NCI-H69 (cell line): ENCODE measurements at regions not wholly inside any gene's neighbourhood (a gene's known extent, or its start where the extent isn't known, plus 50 kb on each side); places are given as distances from the start of the nearest gene placed in this dataset.
"Not testable (repeated sequence)": the region's sequence is repeated elsewhere in the genome, so short reads cannot be mapped to it uniquely, and the experiment has no call there.

Experiments
- DNase-seq: peaks from one replicate; lab custom pipeline; 2025; lab: John Stamatoyannopoulos, UW

DNA sequence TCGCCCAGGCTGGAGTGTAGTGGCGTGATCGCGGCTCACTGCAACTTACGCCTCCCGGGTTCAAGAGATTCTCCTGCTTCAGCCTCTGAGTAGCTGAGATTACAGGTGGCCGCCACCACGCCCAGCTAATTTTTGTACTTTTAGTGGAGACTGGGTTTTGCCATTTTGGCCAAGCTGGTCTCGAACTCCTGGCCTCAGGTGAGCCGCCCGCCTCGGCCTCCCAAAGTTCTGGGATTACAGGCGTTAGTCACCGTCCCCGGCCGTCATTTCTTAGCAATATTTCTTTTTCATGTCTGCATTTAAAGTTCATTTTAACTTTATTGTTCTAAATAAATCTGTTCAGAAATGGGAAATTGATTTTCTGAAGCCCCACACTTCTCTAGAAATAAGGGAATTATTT lies 597.3 kb upstream of the DDX18 start:
- DNase-seq, result no peak

DNA sequence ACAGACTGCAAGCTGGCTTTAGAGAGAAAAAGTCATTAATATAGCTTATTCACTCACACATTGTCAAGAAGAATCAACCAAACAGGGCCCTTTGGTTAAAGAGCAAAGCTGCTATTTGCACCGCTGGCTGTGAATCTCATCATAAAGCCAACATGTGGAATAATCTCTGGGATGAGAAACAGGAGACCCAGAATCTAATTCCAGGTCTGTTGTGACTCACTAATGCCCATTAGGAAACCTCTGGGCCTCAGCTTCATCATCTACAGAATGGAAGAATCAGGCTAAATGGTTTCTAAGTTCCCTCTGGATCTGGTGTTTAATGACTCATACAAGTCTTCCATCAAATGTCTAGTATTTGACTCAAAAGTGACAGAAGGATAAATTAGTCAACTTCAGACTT lies 591.7 kb upstream of the DDX18 start:
- DNase-seq, result no peak

- DNase-seq, result no peak
These were observed 582.2 kb upstream of the DDX18 start for GRCh38 chr2:117232305-117232704.

- DNase-seq, result no peak
These were observed 557.1 kb upstream of the DDX18 start for GRCh38 chr2:117257362-117257761.

DNA sequence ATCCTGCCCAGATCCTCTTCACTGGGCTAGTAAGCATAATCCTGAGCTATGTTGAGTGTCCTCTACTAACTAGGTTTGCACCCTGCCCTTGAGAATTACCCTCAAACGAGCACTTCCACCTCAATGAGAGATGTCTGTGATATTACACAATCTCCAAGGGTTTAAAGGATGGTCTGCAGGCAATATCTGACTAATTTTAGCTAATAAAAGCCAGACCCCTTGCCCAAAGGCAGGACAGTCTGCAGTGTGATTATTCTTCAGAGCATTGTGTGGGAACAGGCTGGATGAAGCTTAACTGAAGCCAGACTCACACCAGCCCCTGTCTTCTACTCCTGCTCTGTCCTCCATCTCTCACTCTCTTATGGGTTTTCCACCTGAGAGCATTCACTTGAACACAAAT lies 544.9 kb upstream of the DDX18 start:
- DNase-seq, result no peak

DNA sequence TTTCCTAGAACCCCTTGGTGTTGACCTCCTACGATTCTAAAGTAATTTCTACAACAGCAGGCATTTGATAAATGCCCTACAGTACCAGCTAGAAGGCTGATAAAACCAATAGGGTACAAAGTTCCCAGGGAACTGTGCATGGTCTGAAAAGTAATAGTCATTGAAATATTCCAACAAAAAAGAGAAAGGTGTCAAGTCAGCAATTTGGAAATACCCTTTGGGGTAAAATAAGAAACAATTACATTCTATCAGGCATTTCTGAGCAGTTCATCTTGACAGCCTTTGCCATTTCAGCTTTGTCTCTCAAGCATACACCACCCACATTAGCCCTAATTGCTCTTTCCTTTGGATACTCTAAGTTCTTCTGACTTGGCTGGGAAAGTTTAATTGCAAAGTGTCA lies 542.9 kb upstream of the DDX18 start:
- DNase-seq, result no peak

DNA sequence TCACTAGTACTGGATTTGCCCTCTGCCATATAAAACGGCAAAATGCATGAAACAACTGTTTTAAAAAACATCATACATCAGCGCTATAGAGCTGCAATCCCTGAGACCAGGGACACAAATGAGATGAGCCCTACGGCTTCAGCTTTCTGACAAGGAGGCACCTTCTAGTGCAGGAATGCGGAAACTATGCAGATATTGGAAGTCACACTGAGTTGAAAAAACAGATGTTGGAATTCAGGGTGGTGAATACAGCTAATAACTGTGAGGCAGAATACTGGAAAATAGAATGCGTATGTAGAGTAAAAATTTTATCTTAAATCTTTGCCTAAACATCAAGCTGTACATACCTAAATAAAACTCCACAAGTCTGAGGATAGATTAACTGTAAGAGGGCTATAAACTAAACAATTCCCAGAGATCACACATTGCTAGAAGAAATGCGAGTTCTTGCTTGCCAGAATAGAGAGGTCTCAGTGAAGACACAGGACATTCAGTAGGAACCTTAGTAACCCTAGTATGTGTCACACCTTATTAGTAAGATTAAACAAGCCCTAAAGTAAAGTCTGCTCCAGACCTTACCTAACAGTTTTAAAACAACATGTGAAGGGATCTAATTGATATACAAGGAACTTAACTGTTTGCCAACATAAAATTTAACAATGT lies 541.4 kb upstream of the DDX18 start:
- no peak for DNase-seq

DNA sequence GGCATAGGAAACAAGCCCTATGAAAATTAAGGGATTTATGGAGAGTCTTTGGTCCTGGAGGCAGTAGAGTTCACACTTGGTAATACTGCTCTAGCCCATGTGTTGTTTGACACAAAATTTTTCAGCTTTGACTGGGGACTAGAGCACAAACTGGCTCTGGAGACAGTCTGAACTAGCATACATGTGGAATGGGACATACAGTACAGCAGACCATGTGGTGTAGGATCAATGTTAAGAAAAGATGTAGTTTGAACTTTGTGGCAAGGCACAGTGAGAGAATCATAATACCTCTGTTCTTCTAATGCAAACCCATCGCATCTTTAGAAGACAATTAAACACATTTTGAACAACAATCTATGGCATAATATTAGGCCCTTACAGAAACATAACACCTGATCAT lies 521.5 kb upstream of the DDX18 start:
- no peak for DNase-seq

- DNase-seq, result no peak
These were observed 515.0 kb upstream of the DDX18 start for GRCh38 chr2:117299451-117299850.

DNA sequence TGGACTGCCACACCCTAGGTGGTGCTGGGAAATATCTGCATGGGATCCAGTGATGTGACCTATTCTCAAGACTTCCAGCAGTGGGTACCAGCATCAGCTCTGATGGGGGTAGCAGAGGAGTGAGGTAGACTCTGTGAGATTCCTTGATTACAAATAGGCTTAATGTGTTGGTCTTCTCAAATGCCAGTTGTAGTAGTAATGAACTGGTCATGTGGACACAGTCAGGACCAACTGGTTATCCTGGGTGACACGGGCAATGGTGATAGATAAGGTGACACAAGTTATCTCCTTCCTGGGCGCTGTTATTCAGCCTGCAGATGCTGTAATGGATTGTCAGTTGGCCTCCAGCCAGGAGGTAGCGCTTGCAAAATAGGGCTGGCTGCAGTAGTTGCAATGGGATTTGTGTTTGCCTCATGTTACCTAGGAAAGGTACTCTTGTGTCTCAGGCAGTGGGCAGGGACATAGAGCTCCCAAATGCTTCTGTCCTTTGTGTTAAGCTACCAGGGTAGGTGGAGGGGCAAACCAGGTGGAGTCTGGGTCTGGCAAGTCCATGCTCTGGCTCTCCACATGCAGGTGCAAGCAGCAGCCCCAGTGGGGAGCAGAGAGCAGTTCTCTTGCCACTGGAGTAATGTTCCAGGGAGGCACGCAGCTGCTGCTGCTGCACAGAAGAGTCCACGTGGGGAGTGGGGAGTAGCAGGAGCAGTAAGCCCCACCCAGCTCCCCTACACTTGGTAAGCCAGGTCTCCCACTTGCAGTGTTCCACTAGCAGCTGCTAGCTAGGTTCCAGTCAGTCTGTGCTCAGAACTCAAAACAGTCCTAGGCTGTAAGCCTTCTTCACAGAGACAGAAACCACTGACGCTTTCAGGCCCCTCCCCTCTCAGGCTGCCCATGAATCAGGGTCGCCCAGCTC lies 505.4 kb upstream of the DDX18 start:
- no peak for DNase-seq

DNA sequence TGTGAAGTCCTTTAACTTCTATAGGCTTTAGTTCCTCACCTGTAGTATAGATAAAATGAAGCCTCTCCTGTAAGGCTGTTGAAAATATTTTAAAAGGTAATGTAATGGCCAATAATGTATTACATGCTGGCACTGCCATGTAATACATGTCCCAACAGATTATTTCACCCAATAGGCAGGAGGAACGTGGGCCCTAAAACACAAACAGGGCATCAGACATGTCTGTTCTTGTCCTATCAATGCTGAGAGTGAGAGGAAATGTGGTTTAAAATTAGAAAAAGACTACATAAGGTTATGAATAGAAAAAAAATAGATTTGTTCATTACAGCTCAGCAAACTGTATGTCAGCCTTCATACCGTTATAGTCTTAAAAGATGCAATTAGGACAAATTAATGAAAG lies 492.7 kb upstream of the DDX18 start:
- no peak for DNase-seq

- DNase-seq, result no peak
These were observed 491.2 kb upstream of the DDX18 start for GRCh38 chr2:117323331-117323730.

- DNase-seq, result no peak
These were observed 483.9 kb upstream of the DDX18 start for GRCh38 chr2:117330641-117331040.

DNA sequence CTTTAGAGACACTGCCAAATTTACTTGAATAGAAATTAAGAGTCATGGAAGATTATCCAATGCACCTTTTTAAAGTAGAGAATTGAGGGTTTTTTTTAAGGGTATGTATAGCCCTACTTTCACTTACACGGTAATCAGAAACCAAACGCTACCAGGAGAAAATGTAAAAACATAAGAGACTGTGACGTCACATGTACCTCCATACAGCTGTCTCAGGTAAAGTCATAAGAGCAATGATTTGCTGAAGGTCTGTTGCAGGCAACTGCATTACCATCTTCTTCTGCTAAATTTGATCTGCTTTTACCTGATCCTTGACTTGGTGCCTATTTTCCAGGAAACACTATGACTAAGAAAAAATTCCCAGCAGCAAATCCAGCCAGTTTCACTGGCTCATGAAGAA lies 478.5 kb upstream of the DDX18 start:
- DNase-seq, result no peak

DNA sequence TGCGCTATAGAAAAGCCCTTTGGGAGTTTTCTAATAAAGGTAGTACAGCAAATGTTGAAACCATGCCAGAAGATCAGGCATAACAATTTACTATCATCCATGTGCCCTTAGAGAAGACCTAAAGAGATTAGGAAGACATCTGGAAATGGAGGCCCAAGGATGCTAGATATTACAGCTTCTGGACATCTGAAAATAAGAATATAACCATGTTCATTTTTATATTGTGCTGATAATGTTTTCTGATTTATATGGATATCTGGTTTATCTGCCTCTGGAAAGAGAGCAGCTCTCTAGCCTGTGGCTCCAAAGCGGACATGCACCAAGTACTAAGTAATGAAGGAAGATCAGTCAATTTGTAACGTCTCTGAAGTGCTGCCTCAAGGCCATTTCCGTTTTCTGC lies 478.0 kb upstream of the DDX18 start:
- DNase-seq, result no peak

DNA sequence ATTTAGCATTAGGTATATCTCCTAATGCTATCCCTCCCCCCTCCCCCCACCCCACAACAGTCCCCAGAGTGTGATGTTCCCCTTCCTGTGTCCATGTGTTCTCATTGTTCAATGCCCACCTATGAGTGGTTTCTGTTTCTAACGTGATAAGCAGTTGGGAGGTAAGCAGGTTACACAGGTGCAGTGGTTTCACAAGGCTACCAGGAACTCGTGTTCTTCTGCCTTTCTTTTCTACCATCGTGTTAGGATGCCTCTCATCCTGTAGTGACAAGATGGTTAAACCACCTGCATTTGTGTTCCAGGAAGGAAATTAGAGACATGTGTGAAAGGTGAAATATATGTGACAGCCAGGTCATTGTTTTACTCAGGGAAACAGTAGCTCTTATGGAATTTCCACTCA lies 476.5 kb upstream of the DDX18 start:
- not testable (repeated sequence) for DNase-seq

- no peak for DNase-seq
These were observed 474.5 kb upstream of the DDX18 start for GRCh38 chr2:117339980-117340379.

DNA sequence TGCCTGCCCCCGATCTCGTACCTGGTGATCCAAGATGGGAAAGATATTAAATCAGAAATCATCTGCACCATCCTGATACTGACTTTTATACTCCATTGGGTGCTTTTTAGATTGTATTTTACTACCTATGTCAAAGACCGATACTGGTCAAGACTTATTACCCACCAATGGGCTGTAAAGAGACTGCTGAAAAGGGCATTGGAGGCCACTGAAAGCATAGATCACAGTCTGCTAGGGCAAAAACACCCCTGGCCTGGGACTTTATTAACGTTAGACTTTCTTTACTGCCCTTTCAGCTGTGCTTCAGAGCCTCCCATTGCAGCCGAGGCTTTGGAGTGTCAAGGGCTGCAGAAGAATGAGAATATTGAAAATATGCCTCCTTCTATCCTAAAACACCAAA lies 472.8 kb upstream of the DDX18 start:
- DNase-seq, result no peak

GRCh38 chr2:117342415-117342814 lies 472.1 kb upstream of the DDX18 start:
- no peak for DNase-seq

DNA sequence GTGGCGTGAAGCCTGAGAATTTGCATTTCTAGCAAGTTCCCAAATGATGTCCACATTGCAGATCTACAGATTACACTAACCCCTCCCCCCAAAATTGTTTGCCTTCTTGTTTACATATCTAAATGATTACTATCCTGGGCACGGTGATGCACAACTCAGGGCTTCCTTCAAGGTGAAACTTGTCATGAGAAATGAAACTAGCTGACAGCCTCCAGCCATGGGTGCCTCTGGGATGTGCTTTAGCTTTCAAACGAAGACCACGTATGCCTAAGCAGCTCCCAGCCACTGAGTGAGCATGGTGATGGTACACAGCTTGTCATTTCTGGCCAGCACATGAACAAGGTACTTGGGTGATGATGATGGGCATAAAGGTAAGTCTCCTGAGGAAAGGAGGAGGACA lies 464.8 kb upstream of the DDX18 start:
- no peak for DNase-seq

- no peak for DNase-seq
These were observed 463.1 kb upstream of the DDX18 start for GRCh38 chr2:117351396-117351795.

- no peak for DNase-seq
These were observed 455.1 kb upstream of the DDX18 start for GRCh38 chr2:117359266-117359914.

GRCh38 chr2:117360586-117360985 lies 453.9 kb upstream of the DDX18 start:
- DNase-seq, result no peak
